SH-SY5Y (cell line): ENCODE measurements at regions not wholly inside any gene's neighbourhood (a gene's known extent, or its start where the extent isn't known, plus 50 kb on each side); places are given as distances from the start of the nearest gene placed in this dataset.

Experiments used
- GATA2 ChIP-seq: IDR thresholded peaks from 2 replicates; pipeline ENCODE4 v1.6.1; 2011; ENCODE audit warnings: mild to moderate bottlenecking, low read depth, low read length
- GATA3 ChIP-seq: IDR thresholded peaks from 2 replicates; pipeline ENCODE4 v1.6.1; 2011; ENCODE audit warnings: low read depth, mild to moderate bottlenecking, low read length, moderate library complexity

DNA sequence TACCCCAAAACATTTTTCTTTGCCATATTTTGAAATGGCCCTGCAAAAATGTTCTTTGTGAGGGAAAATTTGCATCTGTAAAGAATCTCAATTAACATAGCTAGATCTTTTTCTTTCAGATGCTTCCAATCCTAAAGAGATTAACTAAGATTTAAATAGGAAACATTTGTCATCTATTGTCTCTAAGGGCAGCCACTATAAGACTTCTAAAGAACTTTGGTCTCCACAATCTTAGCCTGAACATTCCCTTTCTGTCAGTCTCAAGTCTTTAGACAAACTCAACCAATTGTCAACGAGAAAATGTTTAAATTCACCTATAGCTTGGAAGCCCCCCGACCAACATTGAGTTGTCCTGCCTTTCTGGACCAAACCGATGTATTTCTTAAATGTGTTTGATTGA lies 71.1 kb upstream of the RASSF8 start:
- TF ChIP-seq GATA2 (no peak), GATA3 (no peak)
